A673 (cell line): ENCODE measurements at regions not wholly inside any gene's neighbourhood (a gene's known extent, or its start where the extent isn't known, plus 50 kb on each side); places are given as distances from the start of the nearest gene placed in this dataset.

Source experiments
- BruUV-seq: library from RNA; stranded (reverse); fragments of 400-500 nt; replicated peaks from 2 replicates; lab custom pipeline; 2021; lab: Mats Ljungman, UMichigan
- CTCF ChIA-PET: fragments of 300-600 bp; sonication (Branson Sonifier 250); formaldehyde crosslinking; loops from one replicate; lab custom pipeline; 2022; ENCODE audit warnings: antibody characterized with exemption; lab: Charles Lee
- POLR2A ChIA-PET: fragments of 300-600 bp; sonication (Branson Sonifier 250); formaldehyde crosslinking; loops from one replicate; lab custom pipeline; 2022; ENCODE audit warnings: antibody characterized with exemption; ENCODE audit not compliant: low non-redundant PET; lab: Charles Lee
- DNase-seq: peaks from one replicate; pipeline ENCODE4 v3.0.0-alpha.2; 2015; ENCODE audit warnings: low spot score
- H3K27ac ChIP-seq: fragments of 200-600 bp; sonication (generic); 2 replicates; pipeline ENCODE4 v1.5.1; 2016; ENCODE audit warnings: mixed run types, low read depth, mild to moderate bottlenecking, mixed read lengths, antibody characterized with exemption, low read length; ENCODE audit not compliant: poor library complexity, severe bottlenecking
- H3K27me3 ChIP-seq: fragments of 200-600 bp; sonication (generic); replicated peaks from 2 replicates; pipeline ENCODE4 v1.6.1; 2017; ENCODE audit warnings: mixed run types, low read depth, mild to moderate bottlenecking, mixed read lengths, antibody characterized with exemption, low read length; ENCODE audit not compliant: insufficient read depth, poor library complexity
- H3K36me3 ChIP-seq: fragments of 200-600 bp; sonication (generic); 2 replicates; pipeline ENCODE4 v1.6.1; 2016; ENCODE audit warnings: mixed run types, mild to moderate bottlenecking, mixed read lengths, antibody characterized with exemption, low read length; ENCODE audit not compliant: insufficient read depth, poor library complexity, severe bottlenecking
- H3K4me1 ChIP-seq: fragments of 200-600 bp; sonication (generic); 2 replicates; pipeline ENCODE4 v1.6.1; 2017; ENCODE audit warnings: mixed run types, mild to moderate bottlenecking, mixed read lengths, antibody characterized with exemption, low read length; ENCODE audit not compliant: insufficient read depth, poor library complexity, severe bottlenecking
- H3K4me3 ChIP-seq: fragments of 200-600 bp; sonication (generic); 2 replicates; pipeline ENCODE4 v1.5.1; 2016; ENCODE audit warnings: low read depth, mixed run types, mild to moderate bottlenecking, mixed read lengths, low read length; ENCODE audit not compliant: poor library complexity, severe bottlenecking
- H3K9me3 ChIP-seq: fragments of 200-600 bp; sonication (generic); 2 replicates; pipeline ENCODE4 v1.6.1; 2016; ENCODE audit warnings: mixed run types, low read depth, mild to moderate bottlenecking, mixed read lengths, antibody characterized with exemption, low read length; ENCODE audit not compliant: poor library complexity, severe bottlenecking
- EZH2 ChIP-seq: fragments of 200-600 bp; sonication (generic); IDR thresholded peaks from 2 replicates; pipeline ENCODE4 v1.6.1; 2017; ENCODE audit warnings: borderline replicate concordance, low read depth, mild to moderate bottlenecking, mixed read lengths, antibody characterized with exemption, low read length; ENCODE audit not compliant: poor library complexity, severe bottlenecking
- intact Hi-C: fragments of 100-400 bp; cut with micrococcal nuclease; formaldehyde crosslinking; loops from one replicate; pipeline ENCODE4 v1.10.0; 2022; ENCODE audit not compliant: unreplicated experiment
- TF ChIP-seq, protein P1 (sequence below): fragments of 300-800, 200-600 bp; sonication (generic); conservative IDR thresholded peaks from 2 replicates; pipeline ENCODE4 v1.5.1; 2017; ENCODE audit warnings: low read depth, mild to moderate bottlenecking, antibody characterized with exemption, low read length, moderate library complexity, mixed read lengths

DNA sequence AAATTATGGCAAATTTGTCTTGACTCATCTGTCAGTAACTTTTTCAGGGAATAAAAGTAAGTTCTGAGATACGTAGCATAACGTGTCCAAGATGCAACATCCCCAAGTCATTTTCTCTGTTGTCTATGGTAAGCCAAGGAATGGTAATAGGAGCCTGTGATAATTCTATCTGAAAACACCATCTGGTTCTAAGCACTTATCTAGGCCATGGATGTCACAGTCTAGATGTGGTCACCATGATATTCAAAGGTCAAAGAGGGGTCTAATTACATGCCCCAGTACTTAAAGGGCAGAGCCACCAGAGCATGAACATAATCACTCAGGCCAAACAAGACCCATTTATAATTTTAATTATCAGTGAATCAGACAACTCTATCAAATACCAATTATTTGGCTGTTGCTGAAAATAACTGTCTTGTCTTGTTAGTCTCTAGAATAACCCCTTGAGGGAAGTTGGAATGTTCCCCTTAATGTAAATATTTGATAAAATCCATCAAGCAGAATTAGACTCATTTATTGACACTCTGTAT lies 225.1 kb upstream of the MPPED2 start:
- no peak overlapping the region for H3K4me3 ChIP-seq
- intact Hi-C loops = loop anchor here (5.0 kb wide), 1 partner anchor 101 kb away; no protein-coding TSS in a partner anchor
- no TSS peak for BruUV-seq
- no peaks in the 10 kb centered on the region for H3K36me3 ChIP-seq
- no peaks in the 10 kb centered on the region for H3K9me3 ChIP-seq
- no peaks in the 10 kb centered on the region for H3K27me3 ChIP-seq
- H3K4me1 ChIP-seq = peaks cover 42% of the 10 kb centered on the region
- TF ChIP-seq EZH2 = no peak
- TF ChIP-seq, protein P1, sequence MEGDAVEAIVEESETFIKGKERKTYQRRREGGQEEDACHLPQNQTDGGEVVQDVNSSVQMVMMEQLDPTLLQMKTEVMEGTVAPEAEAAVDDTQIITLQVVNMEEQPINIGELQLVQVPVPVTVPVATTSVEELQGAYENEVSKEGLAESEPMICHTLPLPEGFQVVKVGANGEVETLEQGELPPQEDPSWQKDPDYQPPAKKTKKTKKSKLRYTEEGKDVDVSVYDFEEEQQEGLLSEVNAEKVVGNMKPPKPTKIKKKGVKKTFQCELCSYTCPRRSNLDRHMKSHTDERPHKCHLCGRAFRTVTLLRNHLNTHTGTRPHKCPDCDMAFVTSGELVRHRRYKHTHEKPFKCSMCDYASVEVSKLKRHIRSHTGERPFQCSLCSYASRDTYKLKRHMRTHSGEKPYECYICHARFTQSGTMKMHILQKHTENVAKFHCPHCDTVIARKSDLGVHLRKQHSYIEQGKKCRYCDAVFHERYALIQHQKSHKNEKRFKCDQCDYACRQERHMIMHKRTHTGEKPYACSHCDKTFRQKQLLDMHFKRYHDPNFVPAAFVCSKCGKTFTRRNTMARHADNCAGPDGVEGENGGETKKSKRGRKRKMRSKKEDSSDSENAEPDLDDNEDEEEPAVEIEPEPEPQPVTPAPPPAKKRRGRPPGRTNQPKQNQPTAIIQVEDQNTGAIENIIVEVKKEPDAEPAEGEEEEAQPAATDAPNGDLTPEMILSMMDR = no peak
- DNase-seq = no peak
- ChIA-PET CTCF (no interaction called here), POLR2A (no interaction called here)
- H3K27ac ChIP-seq = no peak overlapping the region

DNA sequence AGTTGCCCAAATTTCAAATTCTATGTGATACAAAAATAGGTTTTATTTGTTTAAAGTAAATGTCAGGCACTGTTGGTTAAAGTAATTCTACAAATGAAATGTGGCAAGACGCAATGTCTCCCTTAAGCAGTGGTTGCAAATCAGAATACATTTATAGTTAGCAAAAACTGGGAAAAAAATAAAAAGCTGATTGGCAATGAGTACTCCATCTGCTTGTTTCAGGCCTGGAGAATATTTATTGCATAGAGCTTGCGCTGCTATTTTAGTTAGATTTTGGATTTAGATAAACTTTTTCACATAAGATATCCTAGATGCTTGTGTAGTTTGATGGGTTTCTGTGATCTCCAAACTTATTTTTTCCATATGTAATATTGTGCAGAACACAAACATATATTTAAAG lies 224.0 kb upstream of the MPPED2 start:
- no TSS peak for BruUV-seq
- no peaks in the 10 kb centered on the region for H3K9me3 ChIP-seq
- H3K27ac ChIP-seq = no peak overlapping the region
- H3K36me3 ChIP-seq = no peaks in the 10 kb centered on the region
- ChIA-PET POLR2A (no interaction called here), CTCF (no interaction called here)
- H3K4me1 ChIP-seq = peaks cover 36% of the 10 kb centered on the region
- DNase-seq = no peak
- no peak overlapping the region for H3K4me3 ChIP-seq
- intact Hi-C loops = loop anchor here (5.0 kb wide), 1 partner anchor 102 kb away; no protein-coding TSS in a partner anchor
- H3K27me3 ChIP-seq = no peaks in the 10 kb centered on the region
- TF ChIP-seq, protein P1 = no peak
- no peak for TF ChIP-seq EZH2

DNA sequence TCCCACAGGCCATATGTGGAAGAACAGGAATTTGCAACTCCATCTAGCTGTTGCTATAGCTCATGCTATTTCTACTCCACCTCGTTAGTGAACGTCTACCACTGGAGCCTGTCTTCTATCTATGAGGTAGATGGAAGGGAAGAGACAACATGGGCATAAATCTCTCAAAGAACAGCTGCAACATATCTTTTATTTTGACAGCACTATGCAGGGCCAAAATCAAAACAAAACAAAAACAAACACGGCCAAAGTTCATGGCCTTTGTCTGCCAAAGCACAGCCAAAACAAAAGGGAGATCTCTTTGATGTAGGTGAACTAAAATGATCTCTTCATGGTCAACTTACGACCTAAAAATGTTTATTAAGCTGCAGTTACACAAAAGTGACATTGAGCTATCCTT lies 215.2 kb upstream of the MPPED2 start:
- Histone ChIP-seq H3K27me3 (no peaks in the 10 kb centered on the region), H3K4me1 (no peaks in the 10 kb centered on the region), H3K36me3 (no peaks in the 10 kb centered on the region), H3K27ac (no peak overlapping the region), H3K9me3 (no peaks in the 10 kb centered on the region), H3K4me3 (no peak overlapping the region)
- DNase-seq = no peak
- ChIA-PET POLR2A (interaction anchor here (0.6 kb wide), 1 partner anchor 188 kb away, joined by 3 read pairs; no protein-coding TSS in a partner anchor), CTCF (no interaction called here)
- no TSS peak for BruUV-seq
- TF ChIP-seq, protein P1 = no peak
- no peak for TF ChIP-seq EZH2
- intact Hi-C loops = loop anchor here (5.0 kb wide), 1 partner anchor 41 kb away; no protein-coding TSS in a partner anchor
